ENCODE measurements at regions not wholly inside any gene's neighbourhood (a gene's known extent, or its start where the extent isn't known, plus 50 kb on each side); places are given as distances from the start of the nearest gene placed in this dataset.

GRCh38 chr2:198811198-198811597 lies 646.5 kb downstream of the SATB2 start:
- Histone ChIP-seq H3K4me3 (no peak overlapping the region), H3K4me1 (replicated peaks in 1 of 2; ENCODE audit: control insufficient read depth in 2 of 2, insufficient read depth in 2 of 2, low read length in 2 of 2) (no peaks in the 10 kb centered on the region), H2AFZ (ENCODE audit: low read depth, low read length) (no peak overlapping the region), H3K4me2 (ENCODE audit: insufficient read depth, low read length) (no peak overlapping the region), H3K9ac (ENCODE audit: insufficient read depth in 1 of 2, low read depth in 2 of 2, low read length in 2 of 2) (no peak overlapping the region), H3K9me3 (replicated peaks; ENCODE audit: control insufficient read depth, insufficient read depth, low read depth, low read length) (no peaks in the 10 kb centered on the region), H4K20me1 (replicated peaks; ENCODE audit: control insufficient read depth, insufficient read depth, low read length) (no peaks in the 10 kb centered on the region), H3K79me2 (ENCODE audit: control insufficient read depth, insufficient read depth, low read length) (no peaks in the 10 kb centered on the region), H3K36me3 (ENCODE audit: control insufficient read depth, insufficient read depth, low read length) (no peaks in the 10 kb centered on the region), H3K27me3 (ENCODE audit: control insufficient read depth in 2 of 2, insufficient read depth in 2 of 2, low read length in 2 of 2) (no peaks in the 10 kb centered on the region), H3K9me1 (ENCODE audit: control insufficient read depth, insufficient read depth, low read length) (no peaks in the 10 kb centered on the region), H3K27ac (ENCODE audit: extremely low read depth, low read depth, low read length) (no peak overlapping the region)
- in situ Hi-C loops (cut with MboI) (no loop called here), intact Hi-C loops (cut with micrococcal nuclease) (no loop called here)
- 3% methylated on average over 3 of the region's 3 CpGs for WGBS (ENCODE audit: insufficient coverage, low coverage, missing lambda C conversion rate)
- TF ChIP-seq CTCFL (IDR thresholded peaks at IDR 0.05; ENCODE audit: borderline replicate concordance, insufficient read depth, low read depth, low read length, poor library complexity, severe bottlenecking) = no peak
- no peak for TF ChIP-seq ZNF347 (CRISPR knock-in tag; IDR thresholded peaks at IDR 0.05; ENCODE audit: low read depth)
- TF ChIP-seq DEAF1 (CRISPR knock-in tag; IDR thresholded peaks at IDR 0.05) = no peak
- TF ChIP-seq RNF219 (CRISPR knock-in tag; IDR thresholded peaks at IDR 0.05) = no peak
- TF ChIP-seq SAFB2 (IDR thresholded peaks at IDR 0.05; ENCODE audit: borderline replicate concordance, low read depth, low read length, severe bottlenecking) = no peak
- TF ChIP-seq ZZZ3 (IDR thresholded peaks at IDR 0.05) = no peak
- no peak for TF ChIP-seq NONO (IDR thresholded peaks at IDR 0.05; ENCODE audit: low read depth in 2 of 2, low read length in 1 of 2)
- no peak for TF ChIP-seq LCOR (CRISPR knock-in tag; IDR thresholded peaks at IDR 0.05)
- no peak for TF ChIP-seq NR2C1 (IDR thresholded peaks at IDR 0.05)
- no peak for TF ChIP-seq NR2C1 (tag; IDR thresholded peaks at IDR 0.05)
- BruUV-seq (replicated peaks) = no TSS peak
- no peak for FAIRE-seq
- POLR2A ChIA-PET = no interaction called here
- CTCF ChIA-PET (ENCODE audit: low intra/inter-chr PET ratio) = no interaction called here
- no peak for ATAC-seq
- DNase-seq (ENCODE audit: extremely low read depth in 1 of 4, low spot score in 3 of 4) = no peak
